Neural cell (in vitro differentiated cells): ENCODE measurements at regions not wholly inside any gene's neighbourhood (a gene's known extent, or its start where the extent isn't known, plus 50 kb on each side); places are given as distances from the start of the nearest gene placed in this dataset.
A peak's percentile ranks its signal among the peaks of the same experiment; 100 is the strongest.

Source experiments
- H2AFZ ChIP-seq: fragments of 200-600, 300-800 bp; sonication (generic), shearing (Covaris generic); 2 replicates; pipeline ENCODE4 v1.6.0; 2014; ENCODE audit warnings: low read depth, mild to moderate bottlenecking, antibody characterized with exemption, low read length, moderate library complexity
- H3F3A ChIP-seq: fragments of 200-600 bp; shearing (Covaris generic); 2 replicates; pipeline ENCODE4 v1.6.1; 2016; ENCODE audit warnings: mild to moderate bottlenecking, moderate library complexity, mixed read lengths, antibody characterized with exemption, low read length; ENCODE audit not compliant: insufficient read depth, poor library complexity, severe bottlenecking
- H3K27ac ChIP-seq: fragments of 200-600, 300-800 bp; sonication (generic), shearing (Covaris generic); 2 replicates; pipeline ENCODE4 v1.5.1; 2014; ENCODE audit warnings: mild to moderate bottlenecking, low read length, moderate library complexity
- H3K27me3 ChIP-seq: fragments of 300-800, 200-600 bp; sonication (generic), shearing (Covaris generic); 2 replicates; pipeline ENCODE4 v1.6.0; 2014; ENCODE audit warnings: mild to moderate bottlenecking, low read depth, low read length, moderate library complexity; ENCODE audit not compliant: insufficient read depth
- H3K36me3 ChIP-seq: fragments of 300-800, 200-600 bp; sonication (generic), shearing (Covaris generic); 2 replicates; pipeline ENCODE4 v1.5.1; 2014; ENCODE audit warnings: mild to moderate bottlenecking, antibody characterized with exemption, low read length, moderate library complexity; ENCODE audit not compliant: insufficient read depth
- H3K4me2 ChIP-seq: fragments of 300-800, 200-600 bp; sonication (generic), shearing (Covaris generic); 2 replicates; pipeline ENCODE4 v1.6.0; 2014; ENCODE audit warnings: mild to moderate bottlenecking, low read length
- H3K4me3 ChIP-seq: fragments of 300-800, 200-600 bp; sonication (generic), shearing (Covaris generic); 2 replicates; pipeline ENCODE4 v1.5.1; 2014; ENCODE audit warnings: mild to moderate bottlenecking, low read length, moderate library complexity
- H3K79me2 ChIP-seq: fragments of 200-600 bp; shearing (Covaris generic); replicated peaks from 2 replicates; pipeline ENCODE4 v1.6.0; 2014; ENCODE audit warnings: mild to moderate bottlenecking, low read length, moderate library complexity; ENCODE audit not compliant: insufficient read depth
- H3K9ac ChIP-seq: fragments of 300-800, 200-600 bp; sonication (generic), shearing (Covaris generic); 2 replicates; pipeline ENCODE4 v1.6.1; 2016; ENCODE audit warnings: mild to moderate bottlenecking, low read length, mixed read lengths
- H3K9me2 ChIP-seq: fragments of 200-600 bp; shearing (Covaris generic); 2 replicates; pipeline ENCODE4 v1.6.1; 2016; ENCODE audit warnings: mild to moderate bottlenecking, low read length, mixed read lengths; ENCODE audit not compliant: insufficient read depth
- H3K9me3 ChIP-seq: fragments of 200-600, 300-800 bp; sonication (generic), shearing (Covaris generic); 2 replicates; pipeline ENCODE4 v1.6.1; 2016; ENCODE audit warnings: mild to moderate bottlenecking, mixed run types, low read length, moderate library complexity, mixed read lengths
- H4K20me1 ChIP-seq: fragments of 200-600 bp; shearing (Covaris generic); 2 replicates; pipeline ENCODE4 v1.6.1; 2016; ENCODE audit warnings: mild to moderate bottlenecking, mixed run types; ENCODE audit not compliant: insufficient read depth
- CTCF ChIP-seq: fragments of 450-650 bp; IDR thresholded peaks from 2 replicates; pipeline ENCODE4 v1.5.1; 2014; ENCODE audit warnings: antibody characterized with exemption, mild to moderate bottlenecking, moderate library complexity; ENCODE audit not compliant: poor library complexity, severe bottlenecking
- EP300 ChIP-seq: fragments of 450-650 bp; conservative IDR thresholded peaks from 2 replicates; pipeline ENCODE4 v1.6.1; 2014; ENCODE audit warnings: antibody characterized with exemption, mild to moderate bottlenecking, moderate library complexity; ENCODE audit not compliant: poor library complexity, severe bottlenecking
- EZH2 ChIP-seq: fragments of 200-600, 300-800 bp; shearing (Covaris generic), sonication (generic); IDR thresholded peaks from 2 replicates; pipeline ENCODE4 v1.6.1; 2014; ENCODE audit warnings: antibody characterized with exemption, low read length, borderline replicate concordance, mild to moderate bottlenecking; ENCODE audit not compliant: insufficient read depth, poor library complexity, severe bottlenecking
- MXI1 ChIP-seq: fragments of 450-650 bp; conservative IDR thresholded peaks from 2 replicates; pipeline ENCODE4 v1.6.1; 2014; ENCODE audit warnings: antibody characterized with exemption, mild to moderate bottlenecking; ENCODE audit not compliant: poor library complexity, severe bottlenecking
- POLR2AphosphoS5 ChIP-seq: IDR thresholded peaks from 2 replicates; pipeline ENCODE4 v1.6.1; 2012
- RAD21 ChIP-seq: fragments of 450-650 bp; conservative IDR thresholded peaks from 2 replicates; pipeline ENCODE4 v1.6.1; 2014; ENCODE audit warnings: antibody characterized with exemption, mild to moderate bottlenecking, moderate library complexity
- REST ChIP-seq: IDR thresholded peaks from 2 replicates; pipeline ENCODE4 v1.6.1; 2012; ENCODE audit warnings: borderline replicate concordance
- SMC3 ChIP-seq: fragments of 450-650 bp; conservative IDR thresholded peaks from 2 replicates; pipeline ENCODE4 v1.6.1; 2014; ENCODE audit warnings: antibody characterized with exemption, mild to moderate bottlenecking, moderate library complexity; ENCODE audit not compliant: poor library complexity
- TAF1 ChIP-seq: IDR thresholded peaks from 2 replicates; pipeline ENCODE4 v1.6.1; 2012; ENCODE audit warnings: low read depth

- Histone ChIP-seq H3F3A (no peaks in the 10 kb centered on the region), H3K27me3 (no peaks in the 10 kb centered on the region), H3K9me2 (no peaks in the 10 kb centered on the region), H3K27ac (no peak overlapping the region), H2AFZ (no peak overlapping the region), H3K4me3 (no peak overlapping the region), H3K79me2 (no peaks in the 10 kb centered on the region), H3K9me3 (no peaks in the 10 kb centered on the region), H3K4me2 (no peak overlapping the region), H3K9ac (no peak overlapping the region), H4K20me1 (no peaks in the 10 kb centered on the region), H3K36me3 (no peaks in the 10 kb centered on the region)
- TF ChIP-seq MXI1 = no peak
- TF ChIP-seq CTCF = no peak
- no peak for TF ChIP-seq EP300
These were observed 82.6 kb upstream of the PREP start for GRCh38 chr6:105485456-105485855.

GRCh38 chr6:105484238-105485161 lies 81.6 kb upstream of the PREP start:
- H3K9me2 ChIP-seq = no peaks in the 10 kb centered on the region
- H2AFZ ChIP-seq = no peak overlapping the region
- H3K4me3 ChIP-seq = no peak overlapping the region
- TF ChIP-seq POLR2AphosphoS5 (no peak), EZH2 (no peak), RAD21 (peak; percentile 92), SMC3 (peak; percentile 90), REST (no peak), EP300 (no peak), CTCF (peak; percentile 92), MXI1 (no peak), TAF1 (no peak)
- H3K79me2 ChIP-seq = no peaks in the 10 kb centered on the region
- H3K36me3 ChIP-seq = no peaks in the 10 kb centered on the region
- no peak overlapping the region for H3K27ac ChIP-seq
- H3F3A ChIP-seq = no peaks in the 10 kb centered on the region
- H3K9ac ChIP-seq = no peak overlapping the region
- no peaks in the 10 kb centered on the region for H3K27me3 ChIP-seq
- H3K4me2 ChIP-seq = no peak overlapping the region
- H4K20me1 ChIP-seq = no peaks in the 10 kb centered on the region
- no peaks in the 10 kb centered on the region for H3K9me3 ChIP-seq
